C4-2B (cell line): ENCODE measurements at regions not wholly inside any gene's neighbourhood (a gene's known extent, or its start where the extent isn't known, plus 50 kb on each side); places are given as distances from the start of the nearest gene placed in this dataset.

Source experiments
- ZFX ChIP-seq: fragments of 450-650 bp; IDR thresholded peaks from 2 replicates; pipeline ENCODE4 v1.6.1; 2017
- TF ChIP-seq, protein P1 (sequence below): fragments of 450-650 bp; conservative IDR thresholded peaks from 2 replicates; pipeline ENCODE4 v1.5.1; 2017; ENCODE audit warnings: mild to moderate bottlenecking

DNA sequence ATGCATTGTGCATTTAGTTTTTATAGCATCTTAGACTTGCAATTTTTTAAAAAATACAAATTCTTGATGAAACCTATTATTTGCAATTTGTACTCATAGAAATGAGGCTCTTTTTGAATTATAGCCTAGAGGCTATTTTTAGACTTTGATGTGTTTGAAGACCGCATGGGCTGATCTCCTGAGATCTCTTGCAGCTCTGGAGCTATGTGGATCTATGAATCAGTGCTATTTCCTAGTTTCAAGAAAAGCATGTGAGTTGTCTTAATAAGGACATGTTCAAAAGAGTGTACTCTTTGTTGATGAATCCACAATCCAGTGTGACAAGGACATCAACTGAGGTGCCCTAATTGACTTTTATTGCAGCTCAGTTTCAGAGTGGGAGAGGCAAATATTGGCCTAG is 620.5 kb downstream of the ETS1 start:
- TF ChIP-seq, protein P1, sequence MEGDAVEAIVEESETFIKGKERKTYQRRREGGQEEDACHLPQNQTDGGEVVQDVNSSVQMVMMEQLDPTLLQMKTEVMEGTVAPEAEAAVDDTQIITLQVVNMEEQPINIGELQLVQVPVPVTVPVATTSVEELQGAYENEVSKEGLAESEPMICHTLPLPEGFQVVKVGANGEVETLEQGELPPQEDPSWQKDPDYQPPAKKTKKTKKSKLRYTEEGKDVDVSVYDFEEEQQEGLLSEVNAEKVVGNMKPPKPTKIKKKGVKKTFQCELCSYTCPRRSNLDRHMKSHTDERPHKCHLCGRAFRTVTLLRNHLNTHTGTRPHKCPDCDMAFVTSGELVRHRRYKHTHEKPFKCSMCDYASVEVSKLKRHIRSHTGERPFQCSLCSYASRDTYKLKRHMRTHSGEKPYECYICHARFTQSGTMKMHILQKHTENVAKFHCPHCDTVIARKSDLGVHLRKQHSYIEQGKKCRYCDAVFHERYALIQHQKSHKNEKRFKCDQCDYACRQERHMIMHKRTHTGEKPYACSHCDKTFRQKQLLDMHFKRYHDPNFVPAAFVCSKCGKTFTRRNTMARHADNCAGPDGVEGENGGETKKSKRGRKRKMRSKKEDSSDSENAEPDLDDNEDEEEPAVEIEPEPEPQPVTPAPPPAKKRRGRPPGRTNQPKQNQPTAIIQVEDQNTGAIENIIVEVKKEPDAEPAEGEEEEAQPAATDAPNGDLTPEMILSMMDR, result no peak
- no peak for TF ChIP-seq ZFX
